CD4-positive, alpha-beta memory T cell (primary cell): ENCODE measurements at regions not wholly inside any gene's neighbourhood (a gene's known extent, or its start where the extent isn't known, plus 50 kb on each side); places are given as distances from the start of the nearest gene placed in this dataset.

ENCODE experiments used
- CTCF ChIA-PET: fragments of 350-600 bp; sonication (Branson Sonifier 250); formaldehyde crosslinking; loops from one replicate; lab custom pipeline; 2021; ENCODE audit warnings: inconsistent platforms; ENCODE audit not compliant: partially characterized antibody; lab: Charles Lee
- POLR2A ChIA-PET: fragments of 350-600 bp; sonication (Branson Sonifier 250); formaldehyde crosslinking; loops from one replicate; lab custom pipeline; 2021; ENCODE audit not compliant: partially characterized antibody; lab: Charles Lee
- DNase-seq, 5 donors: peaks; one replicate each; pipeline versions ENCODE4 v3.0.0 to v3.0.0-alpha.2; 2020 to 2022; ENCODE audit warnings: mixed read lengths in 1 of 5
- H3K27ac ChIP-seq: one replicate; pipeline ENCODE4 v1.7.0; 2013; ENCODE audit warnings: low read depth, low read length
- H3K27me3 ChIP-seq: 2 replicates; pipeline ENCODE4 v1.7.0; 2013; ENCODE audit warnings: mild to moderate bottlenecking, low read length, moderate library complexity; ENCODE audit not compliant: insufficient read depth
- H3K36me3 ChIP-seq: 2 replicates; pipeline ENCODE4 v1.7.0; 2013; ENCODE audit warnings: mild to moderate bottlenecking, low read length, moderate library complexity; ENCODE audit not compliant: insufficient read depth
- H3K4me1 ChIP-seq: 2 replicates; pipeline ENCODE4 v1.7.0; 2013; ENCODE audit warnings: mild to moderate bottlenecking, low read length, moderate library complexity; ENCODE audit not compliant: insufficient read depth
- H3K4me3 ChIP-seq, 2 donors: one replicate each; pipeline ENCODE4 v1.7.0; 2013; ENCODE audit warnings: low read length in 2 of 2, mild to moderate bottlenecking in 1 of 2
- H3K9me3 ChIP-seq, 2 donors: one replicate each; pipeline ENCODE4 v1.7.0; 2013; ENCODE audit warnings: low read length in 2 of 2, control low read depth in 1 of 2; ENCODE audit not compliant: control insufficient read depth in 1 of 2
- H3K27ac Mint-ChIP-seq, 7 donors: one replicate each; pipeline ENCODE4 v1.8.0; 2020 to 2021; ENCODE audit warnings: mixed read lengths in 7 of 7, mild to moderate bottlenecking in 6 of 7, inconsistent platforms in 3 of 7, moderate library complexity in 3 of 7
- H3K27me3 Mint-ChIP-seq, 2 donors: one replicate each; pipeline ENCODE4 v1.8.0; 2020 to 2021; ENCODE audit warnings: mixed read lengths in 2 of 2
- H3K36me3 Mint-ChIP-seq, 2 donors: one replicate each; pipeline ENCODE4 v1.8.0; 2020 to 2021; ENCODE audit warnings: mixed read lengths in 2 of 2, inconsistent platforms in 1 of 2, mild to moderate bottlenecking in 1 of 2
- H3K4me1 Mint-ChIP-seq, 4 donors: one replicate each; pipeline ENCODE4 v1.8.0; 2020 to 2021; ENCODE audit warnings: mixed read lengths in 4 of 4, mild to moderate bottlenecking in 1 of 4
- H3K4me3 Mint-ChIP-seq, 8 donors: one replicate each; pipeline ENCODE4 v1.8.0; 2020 to 2021; ENCODE audit warnings: mixed read lengths in 8 of 8, mild to moderate bottlenecking in 7 of 8, moderate library complexity in 6 of 8, inconsistent platforms in 3 of 8
- H3K9me3 Mint-ChIP-seq, 8 donors: one replicate each; pipeline ENCODE4 v1.8.0; 2020 to 2021; ENCODE audit warnings: mixed read lengths in 8 of 8, mild to moderate bottlenecking in 5 of 8, inconsistent platforms in 3 of 8, moderate library complexity in 1 of 8
- intact Hi-C: fragments of 100-400 bp; cut with micrococcal nuclease; formaldehyde crosslinking; loops from one replicate; pipeline ENCODE4 v1.15.1; 2023

DNA sequence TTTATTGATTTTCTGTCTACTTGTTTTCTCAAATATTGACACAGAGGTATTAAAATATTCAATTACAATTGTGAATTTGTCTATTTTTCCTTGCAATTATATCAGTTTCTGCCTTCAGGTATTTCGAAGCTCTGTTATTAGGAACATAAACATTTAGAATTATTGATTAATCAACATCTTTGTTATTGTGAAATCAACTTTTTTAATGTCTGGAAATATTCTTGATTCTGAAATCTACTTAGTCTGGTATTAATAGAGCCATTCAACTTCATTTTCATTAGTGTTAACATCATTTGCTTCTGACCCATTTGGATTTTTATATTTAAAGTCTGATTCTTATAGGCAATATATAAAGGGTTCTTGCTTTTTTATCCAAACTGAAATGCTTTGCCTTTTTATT lies 69.8 kb upstream of the CALN1 start:
- intact Hi-C loops: no loop called here
- Mint-ChIP-seq H3K36me3 (no peaks in the 10 kb centered on the region), H3K27ac (no peak overlapping the region), H3K4me3 (no peak overlapping the region), H3K4me1 (no peaks in the 10 kb centered on the region), H3K9me3 (peaks cover 0 to 20% (median 3%) of the 10 kb centered on the region in 8 donors), H3K27me3 (peaks cover 0 to 4% of the 10 kb centered on the region in 2 donors)
- Histone ChIP-seq H3K4me3 (no peak overlapping the region), H3K27ac (no peak overlapping the region), H3K36me3 (no peaks in the 10 kb centered on the region), H3K4me1 (no peaks in the 10 kb centered on the region), H3K27me3 (no peaks in the 10 kb centered on the region), H3K9me3 (no peaks in the 10 kb centered on the region)
- ChIA-PET CTCF (no interaction called here), POLR2A (no interaction called here)
- DNase-seq: no peak

DNA sequence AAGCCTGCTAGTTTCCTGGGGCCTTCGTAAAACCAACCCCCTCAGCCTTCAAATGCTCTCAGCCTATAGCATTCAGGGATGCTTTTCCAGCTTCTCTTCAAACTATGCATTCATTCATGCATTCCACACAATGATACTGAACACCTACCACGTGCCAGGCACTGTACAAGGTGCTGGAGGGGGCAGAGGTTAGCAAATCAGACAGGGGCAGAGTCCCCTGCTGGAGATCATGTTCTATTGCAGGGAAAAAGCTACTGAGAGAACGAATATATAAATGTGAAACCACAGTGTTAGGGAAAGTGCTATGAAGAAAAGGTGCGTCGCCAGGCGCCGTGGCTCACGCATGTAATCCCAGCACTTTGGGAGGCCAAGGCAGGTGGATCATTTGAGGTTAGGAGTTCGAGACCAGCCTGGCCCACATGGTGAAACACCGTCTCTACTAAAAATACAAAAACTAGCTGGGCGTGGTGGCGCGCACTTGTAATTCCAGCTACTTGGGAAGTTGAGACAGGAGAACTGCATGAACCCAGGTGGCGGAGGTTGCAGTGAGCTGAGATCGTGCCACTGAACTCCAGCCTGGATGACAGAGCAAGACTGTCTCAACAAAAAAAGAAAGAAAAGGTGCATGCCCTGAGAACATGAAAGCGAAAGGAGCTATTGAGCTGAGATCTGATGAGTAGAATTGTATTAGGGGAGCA lies 64.6 kb upstream of the CALN1 start:
- Histone ChIP-seq H3K36me3 (no peaks in the 10 kb centered on the region), H3K27me3 (no peaks in the 10 kb centered on the region), H3K27ac (no peak overlapping the region), H3K9me3 (no peaks in the 10 kb centered on the region), H3K4me3 (no peak overlapping the region), H3K4me1 (no peaks in the 10 kb centered on the region)
- ChIA-PET CTCF (no interaction called here), POLR2A (no interaction called here)
- no peaks in the 10 kb centered on the region for H3K4me1 Mint-ChIP-seq
- H3K36me3 Mint-ChIP-seq: no peaks in the 10 kb centered on the region
- no peak for DNase-seq
- H3K27me3 Mint-ChIP-seq: no peaks in the 10 kb centered on the region
- intact Hi-C loops: no loop called here
- H3K27ac Mint-ChIP-seq: no peak overlapping the region
- H3K9me3 Mint-ChIP-seq: peaks cover 0 to 18% (median 9%) of the 10 kb centered on the region in 8 donors
- H3K4me3 Mint-ChIP-seq: no peak overlapping the region

DNA sequence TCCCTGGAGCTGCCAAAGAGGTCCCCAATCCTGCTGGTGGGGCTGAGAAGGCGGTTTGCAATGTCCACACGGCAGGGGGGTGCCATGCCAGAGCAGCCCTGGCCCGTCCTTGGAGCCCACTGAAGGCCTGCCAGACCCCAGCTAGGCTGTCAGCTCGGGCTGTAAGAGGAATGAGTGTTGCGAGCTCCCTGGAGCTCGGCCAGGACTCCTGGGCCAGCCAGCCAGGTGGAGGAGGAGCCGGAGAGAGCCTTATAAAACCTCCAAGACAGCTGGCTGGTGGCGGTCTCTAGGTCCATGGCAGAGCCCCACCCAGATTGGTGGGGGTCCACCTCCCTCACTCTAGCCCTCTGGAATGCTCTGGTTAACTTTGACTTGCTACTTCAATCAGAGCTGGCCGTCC lies 55.1 kb upstream of the CALN1 start:
- Mint-ChIP-seq H3K4me3 (no peak overlapping the region), H3K4me1 (no peaks in the 10 kb centered on the region), H3K27me3 (no peaks in the 10 kb centered on the region), H3K9me3 (peaks cover 0 to 11% (median 3%) of the 10 kb centered on the region in 8 donors), H3K36me3 (no peaks in the 10 kb centered on the region), H3K27ac (no peak overlapping the region)
- H3K4me1 ChIP-seq: no peaks in the 10 kb centered on the region
- intact Hi-C loops: no loop called here
- no peak overlapping the region for H3K27ac ChIP-seq
- H3K4me3 ChIP-seq: no peak overlapping the region
- H3K9me3 ChIP-seq: no peaks in the 10 kb centered on the region
- H3K27me3 ChIP-seq: no peaks in the 10 kb centered on the region
- DNase-seq: no peak
- H3K36me3 ChIP-seq: no peaks in the 10 kb centered on the region
- ChIA-PET POLR2A (no interaction called here), CTCF (no interaction called here)

DNA sequence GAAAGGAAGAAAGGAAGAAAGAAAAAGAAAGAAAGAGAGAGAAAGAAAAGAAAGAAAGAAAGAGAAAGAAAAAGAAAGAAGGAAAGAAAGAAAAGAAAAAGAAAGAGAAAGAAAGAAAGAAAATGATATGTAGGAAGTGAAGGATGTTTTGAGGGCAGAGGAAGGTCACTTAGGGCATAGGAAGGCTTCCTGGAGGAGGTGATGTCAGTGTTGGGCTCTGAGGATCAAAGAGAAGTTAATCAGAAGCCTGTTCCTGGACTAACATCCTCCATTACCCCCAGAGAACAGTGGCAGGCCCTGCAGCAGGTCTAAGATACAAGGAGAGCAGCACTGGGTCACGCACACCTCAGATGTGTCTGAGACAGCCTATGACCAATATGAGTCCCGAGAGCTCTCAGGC lies 54.7 kb upstream of the CALN1 start:
- Mint-ChIP-seq H3K36me3 (no peaks in the 10 kb centered on the region), H3K4me1 (no peaks in the 10 kb centered on the region), H3K9me3 (peaks cover 0 to 11% (median 3%) of the 10 kb centered on the region in 8 donors), H3K4me3 (no peak overlapping the region), H3K27me3 (no peaks in the 10 kb centered on the region), H3K27ac (no peak overlapping the region)
- ChIA-PET CTCF (no interaction called here), POLR2A (no interaction called here)
- H3K9me3 ChIP-seq: no peaks in the 10 kb centered on the region
- no peaks in the 10 kb centered on the region for H3K4me1 ChIP-seq
- intact Hi-C loops: no loop called here
- H3K4me3 ChIP-seq: no peak overlapping the region
- H3K27me3 ChIP-seq: no peaks in the 10 kb centered on the region
- no peak overlapping the region for H3K27ac ChIP-seq
- no peak for DNase-seq
- H3K36me3 ChIP-seq: no peaks in the 10 kb centered on the region

DNA sequence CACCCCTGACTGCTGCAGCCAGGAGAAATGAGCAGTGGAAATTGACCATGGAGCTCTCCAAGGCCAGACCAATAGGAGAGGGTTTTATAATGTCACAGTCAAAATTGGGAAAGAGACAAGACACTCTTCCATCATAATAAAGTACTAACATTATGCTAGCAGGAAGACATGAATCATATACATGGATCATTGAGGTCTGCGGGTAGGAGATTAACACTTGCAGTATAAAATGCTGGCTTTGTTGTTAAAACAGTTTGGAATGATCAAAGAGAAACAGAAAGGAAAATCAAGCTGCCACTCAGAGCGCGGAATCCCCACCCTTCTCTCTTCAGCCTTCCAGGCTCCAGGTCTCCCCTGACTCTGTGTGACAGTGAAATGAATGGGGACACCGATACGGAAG lies 53.4 kb upstream of the CALN1 start:
- no peak for DNase-seq
- no peaks in the 10 kb centered on the region for H3K4me1 Mint-ChIP-seq
- POLR2A ChIA-PET: no interaction called here
- H3K27ac Mint-ChIP-seq: no peak overlapping the region
- Histone ChIP-seq H3K4me1 (no peaks in the 10 kb centered on the region), H3K36me3 (no peaks in the 10 kb centered on the region), H3K27ac (no peak overlapping the region), H3K27me3 (no peaks in the 10 kb centered on the region), H3K4me3 (no peak overlapping the region), H3K9me3 (no peaks in the 10 kb centered on the region)
- H3K27me3 Mint-ChIP-seq: peaks cover 0 to 3% of the 10 kb centered on the region in 2 donors
- peaks cover 0 to 15% (median 4%) of the 10 kb centered on the region in 8 donors for H3K9me3 Mint-ChIP-seq
- no peak overlapping the region for H3K4me3 Mint-ChIP-seq
- CTCF ChIA-PET: no interaction called here
- no peaks in the 10 kb centered on the region for H3K36me3 Mint-ChIP-seq
- intact Hi-C loops: no loop called here

DNA sequence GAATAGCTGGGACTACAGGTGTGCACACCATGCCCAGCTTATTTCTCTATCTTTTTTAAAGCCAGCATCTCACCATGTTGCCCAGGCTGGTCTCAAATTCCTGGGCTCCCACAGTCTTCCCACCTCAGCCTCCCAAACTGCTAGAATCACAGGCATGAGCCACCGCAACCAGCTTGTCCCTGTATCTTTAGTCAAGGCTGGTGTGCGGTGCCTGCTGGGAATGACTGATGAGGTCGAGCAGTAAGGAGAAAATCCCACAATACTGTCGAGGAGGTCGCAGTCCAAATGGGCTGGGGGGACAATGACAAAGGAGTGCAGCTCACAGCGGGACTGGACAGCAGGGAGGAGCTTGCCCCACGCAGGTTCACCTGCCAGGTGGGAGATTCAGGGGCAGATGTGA lies 50.2 kb upstream of the CALN1 start:
- CTCF ChIA-PET: no interaction called here
- Mint-ChIP-seq H3K27me3 (peaks cover 0 to 3% of the 10 kb centered on the region in 2 donors), H3K27ac (no peak overlapping the region), H3K36me3 (no peaks in the 10 kb centered on the region), H3K4me3 (no peak overlapping the region), H3K9me3 (peaks cover 0 to 4% (median 2%) of the 10 kb centered on the region in 8 donors), H3K4me1 (no peaks in the 10 kb centered on the region)
- no peaks in the 10 kb centered on the region for H3K9me3 ChIP-seq
- no peak overlapping the region for H3K4me3 ChIP-seq
- H3K4me1 ChIP-seq: no peaks in the 10 kb centered on the region
- POLR2A ChIA-PET: no interaction called here
- intact Hi-C loops: no loop called here
- no peak overlapping the region for H3K27ac ChIP-seq
- DNase-seq: no peak
- no peaks in the 10 kb centered on the region for H3K27me3 ChIP-seq
- H3K36me3 ChIP-seq: no peaks in the 10 kb centered on the region
